OCI-LY7 (cell line): ENCODE measurements at regions not wholly inside any gene's neighbourhood (a gene's known extent, or its start where the extent isn't known, plus 50 kb on each side); places are given as distances from the start of the nearest gene placed in this dataset.

Experiments used
- BruUV-seq: library from RNA; stranded (reverse); fragments of 400-500 nt; replicated peaks from 2 replicates; lab custom pipeline; 2021; lab: Mats Ljungman, UMichigan
- CTCF ChIA-PET: fragments of 300-600 bp; sonication (Branson Sonifier 250); formaldehyde crosslinking; loops from one replicate; lab custom pipeline; 2022; ENCODE audit warnings: antibody characterized with exemption; ENCODE audit not compliant: unreplicated experiment; lab: Charles Lee
- POLR2A ChIA-PET: fragments of 300-600 bp; sonication (Branson Sonifier 250); formaldehyde crosslinking; loops from one replicate; lab custom pipeline; 2022; ENCODE audit warnings: antibody characterized with exemption; lab: Charles Lee
- DNase-seq: peaks from one replicate; pipeline ENCODE4 v3.0.0-alpha.2; 2015; ENCODE audit warnings: low spot score
- H2AFZ ChIP-seq: fragments of 200-600 bp; sonication (generic), shearing (Covaris generic); 2 replicates; pipeline ENCODE4 v1.6.1; 2014; ENCODE audit warnings: mild to moderate bottlenecking, antibody characterized with exemption, low read length, moderate library complexity
- H3K27ac ChIP-seq: fragments of 200-600 bp; sonication (generic); 2 replicates; pipeline ENCODE4 v1.5.1; 2014; ENCODE audit warnings: mixed run types, low read depth, mild to moderate bottlenecking, moderate library complexity, low read length, inconsistent platforms; ENCODE audit not compliant: poor library complexity, severe bottlenecking
- H3K36me3 ChIP-seq: fragments of 200-600 bp; sonication (generic); 2 replicates; pipeline ENCODE4 v1.6.1; 2014; ENCODE audit warnings: mild to moderate bottlenecking, antibody characterized with exemption, low read length, moderate library complexity, mixed read lengths; ENCODE audit not compliant: insufficient read depth
- H3K4me1 ChIP-seq: fragments of 200-600 bp; sonication (generic); 2 replicates; pipeline ENCODE4 v1.5.1; 2014; ENCODE audit warnings: mild to moderate bottlenecking, low read length; ENCODE audit not compliant: insufficient read depth, poor library complexity, severe bottlenecking
- H3K4me2 ChIP-seq: fragments of 200-600 bp; sonication (generic); 2 replicates; pipeline ENCODE4 v1.6.1; 2014; ENCODE audit warnings: mild to moderate bottlenecking, low read length
- H3K4me3 ChIP-seq: fragments of 200-600 bp; sonication (generic); 2 replicates; pipeline ENCODE4 v1.5.1; 2014; ENCODE audit warnings: mild to moderate bottlenecking, low read depth, low read length; ENCODE audit not compliant: poor library complexity, severe bottlenecking
- H3K79me2 ChIP-seq: fragments of 200-600 bp; sonication (generic); 2 replicates; pipeline ENCODE4 v1.6.1; 2016; ENCODE audit warnings: low read depth, mild to moderate bottlenecking, low read length, moderate library complexity, mixed read lengths; ENCODE audit not compliant: insufficient read depth
- H3K9me2 ChIP-seq: fragments of 200-600 bp; sonication (generic); 2 replicates; pipeline ENCODE4 v1.6.1; 2016; ENCODE audit warnings: mild to moderate bottlenecking, low read length, mixed read lengths; ENCODE audit not compliant: insufficient read depth
- H3K9me3 ChIP-seq: fragments of 200-600 bp; sonication (generic); 2 replicates; pipeline ENCODE4 v1.6.1; 2014; ENCODE audit warnings: mild to moderate bottlenecking, mixed run types, low read length, mixed read lengths
- H4K20me1 ChIP-seq: fragments of 200-600 bp; sonication (generic); 2 replicates; pipeline ENCODE4 v1.6.1; 2014; ENCODE audit warnings: mild to moderate bottlenecking, antibody characterized with exemption, low read length, moderate library complexity, mixed read lengths; ENCODE audit not compliant: insufficient read depth
- EZH2phosphoT487 ChIP-seq: fragments of 200-600 bp; sonication (generic); IDR thresholded peaks from 2 replicates; pipeline ENCODE4 v1.6.1; 2018; ENCODE audit warnings: low read depth, borderline replicate concordance, mild to moderate bottlenecking, mixed run types, antibody characterized with exemption, low read length, moderate library complexity, mixed read lengths
- intact Hi-C: fragments of 100-400 bp; cut with micrococcal nuclease; formaldehyde crosslinking; loops from one replicate; pipeline ENCODE4 v1.10.0; 2022; ENCODE audit not compliant: unreplicated experiment
- TF ChIP-seq, protein P1 (sequence below): fragments of 200-600 bp; sonication (generic); conservative IDR thresholded peaks from 2 replicates; pipeline ENCODE4 v1.5.1; 2014; ENCODE audit warnings: mild to moderate bottlenecking, antibody characterized with exemption, low read length, moderate library complexity, mixed read lengths

DNA sequence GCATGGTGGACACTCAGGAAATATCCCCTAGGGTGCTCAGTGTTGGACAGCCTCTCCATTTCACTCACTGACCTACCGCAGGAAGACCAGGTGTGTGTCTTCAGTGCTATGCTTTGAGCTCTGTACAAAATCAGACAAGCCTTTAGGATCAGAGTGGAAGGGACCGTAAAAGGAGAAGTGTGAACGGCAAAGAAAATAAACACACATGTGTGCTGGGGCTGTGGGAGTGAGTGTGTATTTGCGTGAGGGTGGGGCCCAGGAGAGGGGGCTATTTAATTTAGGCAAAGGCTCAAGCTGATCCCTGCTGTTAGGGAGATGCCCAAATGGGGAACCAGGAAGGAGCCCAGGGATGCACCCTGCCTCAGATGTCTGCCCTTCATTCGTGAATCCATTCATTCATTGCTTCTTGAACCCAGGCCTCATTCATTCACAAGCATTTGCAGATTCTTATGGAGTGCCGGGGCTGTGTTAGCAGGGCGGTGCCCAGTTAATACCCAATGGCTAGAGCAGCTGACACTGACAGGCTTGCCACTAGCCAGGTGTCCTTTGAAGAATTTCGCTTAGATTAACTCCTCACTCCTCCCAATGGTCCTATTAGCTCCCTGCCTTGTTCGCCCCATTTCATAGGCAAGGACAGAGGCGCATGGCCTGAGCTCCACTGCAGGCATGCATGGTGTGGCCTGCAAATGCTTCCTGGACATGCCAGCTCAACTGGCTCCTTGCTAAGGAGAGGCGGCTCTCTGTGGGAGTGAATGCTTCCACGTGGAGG is 296.7 kb upstream of the FOXF1 start:
- H2AFZ ChIP-seq: no peak overlapping the region
- CTCF ChIA-PET: no interaction called here
- no peaks in the 10 kb centered on the region for H4K20me1 ChIP-seq
- peaks cover 5% of the 10 kb centered on the region; the same call in 1 of the 2 replicates for H3K9me3 ChIP-seq
- H3K79me2 ChIP-seq: no peaks in the 10 kb centered on the region
- TF ChIP-seq EZH2phosphoT487: no peak
- TF ChIP-seq, protein P1, sequence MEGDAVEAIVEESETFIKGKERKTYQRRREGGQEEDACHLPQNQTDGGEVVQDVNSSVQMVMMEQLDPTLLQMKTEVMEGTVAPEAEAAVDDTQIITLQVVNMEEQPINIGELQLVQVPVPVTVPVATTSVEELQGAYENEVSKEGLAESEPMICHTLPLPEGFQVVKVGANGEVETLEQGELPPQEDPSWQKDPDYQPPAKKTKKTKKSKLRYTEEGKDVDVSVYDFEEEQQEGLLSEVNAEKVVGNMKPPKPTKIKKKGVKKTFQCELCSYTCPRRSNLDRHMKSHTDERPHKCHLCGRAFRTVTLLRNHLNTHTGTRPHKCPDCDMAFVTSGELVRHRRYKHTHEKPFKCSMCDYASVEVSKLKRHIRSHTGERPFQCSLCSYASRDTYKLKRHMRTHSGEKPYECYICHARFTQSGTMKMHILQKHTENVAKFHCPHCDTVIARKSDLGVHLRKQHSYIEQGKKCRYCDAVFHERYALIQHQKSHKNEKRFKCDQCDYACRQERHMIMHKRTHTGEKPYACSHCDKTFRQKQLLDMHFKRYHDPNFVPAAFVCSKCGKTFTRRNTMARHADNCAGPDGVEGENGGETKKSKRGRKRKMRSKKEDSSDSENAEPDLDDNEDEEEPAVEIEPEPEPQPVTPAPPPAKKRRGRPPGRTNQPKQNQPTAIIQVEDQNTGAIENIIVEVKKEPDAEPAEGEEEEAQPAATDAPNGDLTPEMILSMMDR: no peak
- no peak overlapping the region for H3K27ac ChIP-seq
- no peak overlapping the region for H3K4me2 ChIP-seq
- BruUV-seq: no TSS peak
- intact Hi-C loops: no loop called here
- H3K4me1 ChIP-seq: no peaks in the 10 kb centered on the region
- POLR2A ChIA-PET: no interaction called here
- no peaks in the 10 kb centered on the region for H3K9me2 ChIP-seq
- no peak overlapping the region for H3K4me3 ChIP-seq
- H3K36me3 ChIP-seq: no peaks in the 10 kb centered on the region
- no peak for DNase-seq

DNA sequence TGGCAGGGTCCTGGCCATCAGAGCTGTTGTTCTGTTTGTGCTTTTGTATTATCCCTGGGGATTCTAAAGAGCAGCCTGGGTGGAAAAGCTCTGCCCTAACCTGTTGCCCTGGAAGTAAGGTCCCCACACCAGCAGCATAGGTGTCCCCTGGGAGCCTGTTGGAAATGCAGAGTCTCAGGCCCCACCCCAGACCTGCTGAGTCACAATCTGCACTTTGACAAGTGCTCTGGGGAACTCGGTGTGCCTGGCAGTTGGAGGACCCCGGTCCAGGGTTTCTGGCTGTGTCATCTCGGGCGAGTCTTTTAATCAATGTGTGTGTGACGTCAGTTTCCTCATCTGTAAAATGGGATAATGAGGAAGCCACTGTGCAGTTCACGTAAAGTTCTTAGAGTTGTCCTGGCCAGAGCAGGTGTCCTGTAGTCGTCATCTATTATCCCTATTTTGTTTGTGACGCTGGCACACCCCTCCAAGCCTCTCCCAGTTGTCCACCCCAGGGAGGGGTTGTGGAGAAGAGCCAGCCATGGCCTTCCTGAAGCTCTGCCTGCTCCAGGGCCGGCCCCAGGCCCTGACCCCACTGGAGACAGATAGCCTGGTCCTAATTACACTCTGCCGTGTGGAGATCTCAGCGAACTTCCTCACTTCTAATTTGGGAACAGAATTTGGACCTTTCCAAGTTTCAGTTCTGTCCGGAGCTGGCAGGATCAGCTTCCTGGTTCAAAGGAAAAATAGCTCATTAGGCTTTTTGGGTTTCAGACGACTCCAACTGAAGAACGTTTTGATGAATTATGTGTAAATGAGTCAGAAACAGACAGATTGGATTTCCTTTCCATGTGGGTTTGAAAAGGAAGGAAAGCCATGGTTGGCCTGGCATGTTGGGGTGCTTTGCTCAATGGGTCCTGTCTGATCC is 295.7 kb upstream of the FOXF1 start:
- Histone ChIP-seq H4K20me1 (no peaks in the 10 kb centered on the region), H3K4me3 (no peak overlapping the region), H3K4me1 (no peaks in the 10 kb centered on the region), H3K9me2 (no peaks in the 10 kb centered on the region), H3K36me3 (no peaks in the 10 kb centered on the region), H3K4me2 (no peak overlapping the region), H3K9me3 (peaks cover 5% of the 10 kb centered on the region; the same call in 1 of the 2 replicates), H3K27ac (no peak overlapping the region), H3K79me2 (no peaks in the 10 kb centered on the region), H2AFZ (no peak overlapping the region)
- intact Hi-C loops: no loop called here
- TF ChIP-seq EZH2phosphoT487: no peak
- TF ChIP-seq, protein P1: no peak
- BruUV-seq: no TSS peak
- POLR2A ChIA-PET: interaction anchor here (0.7 kb wide), 1 partner anchor 181 kb away, joined by 3 read pairs; no protein-coding TSS in a partner anchor
- DNase-seq: no peak
- CTCF ChIA-PET: no interaction called here
